Loucy (cell line): ENCODE measurements at regions not wholly inside any gene's neighbourhood (a gene's known extent, or its start where the extent isn't known, plus 50 kb on each side); places are given as distances from the start of the nearest gene placed in this dataset.

ENCODE experiments used
- H2AFZ ChIP-seq: fragments of 200-600 bp; sonication (generic); 2 replicates; pipeline ENCODE4 v1.6.0; 2016; ENCODE audit warnings: antibody characterized with exemption, mild to moderate bottlenecking, low read length, moderate library complexity
- H3F3A ChIP-seq: fragments of 200-600 bp; 2 replicates; pipeline ENCODE4 v1.6.0; 2016; ENCODE audit warnings: antibody characterized with exemption, low read depth, mild to moderate bottlenecking
- H3K27me3 ChIP-seq: fragments of 200-600 bp; sonication (generic); 2 replicates; pipeline ENCODE4 v1.6.1; 2014; ENCODE audit warnings: low read length, mild to moderate bottlenecking; ENCODE audit not compliant: insufficient read depth, poor library complexity, severe bottlenecking
- H3K36me3 ChIP-seq: fragments of 200-600 bp; sonication (generic); 2 replicates; pipeline ENCODE4 v1.6.1; 2016; ENCODE audit warnings: low read length; ENCODE audit not compliant: insufficient read depth
- H3K4me1 ChIP-seq: fragments of 200-600 bp; sonication (generic); 2 replicates; pipeline ENCODE4 v1.5.1; 2014; ENCODE audit warnings: low read length, mild to moderate bottlenecking; ENCODE audit not compliant: insufficient read depth, poor library complexity, severe bottlenecking
- H3K4me2 ChIP-seq: fragments of 200-600 bp; sonication (generic); 2 replicates; pipeline ENCODE4 v1.6.0; 2014; ENCODE audit warnings: antibody characterized with exemption, low read length, low read depth, mild to moderate bottlenecking; ENCODE audit not compliant: poor library complexity, severe bottlenecking
- H3K4me3 ChIP-seq: fragments of 200-600 bp; sonication (generic); 2 replicates; pipeline ENCODE4 v1.5.1; 2014; ENCODE audit warnings: low read length, mild to moderate bottlenecking, mixed read lengths; ENCODE audit not compliant: poor library complexity, severe bottlenecking
- H3K79me2 ChIP-seq: fragments of 200-600 bp; sonication (generic); 2 replicates; pipeline ENCODE4 v1.6.1; 2014; ENCODE audit warnings: low read length; ENCODE audit not compliant: insufficient read depth
- H3K9ac ChIP-seq: fragments of 200-600 bp; sonication (generic); 2 replicates; pipeline ENCODE4 v1.6.0; 2014; ENCODE audit warnings: mild to moderate bottlenecking, low read depth, low read length, moderate library complexity; ENCODE audit not compliant: poor library complexity, severe bottlenecking
- H3K9me2 ChIP-seq: fragments of 200-600 bp; sonication (generic); replicated peaks from 2 replicates; pipeline ENCODE4 v1.6.1; 2016; ENCODE audit warnings: low read depth, low read length, mixed read lengths
- H3K9me3 ChIP-seq: fragments of 200-600 bp; sonication (generic); 2 replicates; pipeline ENCODE4 v1.6.1; 2014; ENCODE audit warnings: mild to moderate bottlenecking, antibody characterized with exemption, low read length, low read depth; ENCODE audit not compliant: insufficient read depth
- H4K20me1 ChIP-seq: fragments of 200-600 bp; sonication (generic); 2 replicates; pipeline ENCODE4 v1.6.0; 2014; ENCODE audit warnings: antibody characterized with exemption, low read length, mild to moderate bottlenecking; ENCODE audit not compliant: insufficient read depth, poor library complexity, severe bottlenecking
- CTCF ChIP-seq: fragments of 200-600 bp; sonication (generic); conservative IDR thresholded peaks from 2 replicates; pipeline ENCODE4 v1.5.1; 2014; ENCODE audit warnings: mild to moderate bottlenecking, antibody characterized with exemption, low read length
- EZH2phosphoT487 ChIP-seq: fragments of 200-600 bp; IDR thresholded peaks from 2 replicates; pipeline ENCODE4 v1.6.1; 2018; ENCODE audit warnings: antibody characterized with exemption, mild to moderate bottlenecking, moderate library complexity, borderline replicate concordance

GRCh38 chr2:117635481-117635880 lies 179.0 kb upstream of the DDX18 start:
- no peaks in the 10 kb centered on the region for H3K9me2 ChIP-seq
- no peaks in the 10 kb centered on the region for H3K27me3 ChIP-seq
- H3K4me3 ChIP-seq = no peak overlapping the region
- TF ChIP-seq EZH2phosphoT487 (no peak), CTCF (no peak)
- H3K9ac ChIP-seq = no peak overlapping the region
- no peaks in the 10 kb centered on the region for H4K20me1 ChIP-seq
- H3K4me1 ChIP-seq = no peaks in the 10 kb centered on the region
- no peak overlapping the region for H3K4me2 ChIP-seq
- H3K9me3 ChIP-seq = no peaks in the 10 kb centered on the region
- H3K36me3 ChIP-seq = no peaks in the 10 kb centered on the region
- H2AFZ ChIP-seq = no peak overlapping the region
- no peaks in the 10 kb centered on the region for H3K79me2 ChIP-seq
- H3F3A ChIP-seq = no peaks in the 10 kb centered on the region

- no peaks in the 10 kb centered on the region for H4K20me1 ChIP-seq
- no peak overlapping the region for H2AFZ ChIP-seq
- no peaks in the 10 kb centered on the region for H3K4me1 ChIP-seq
- H3K9ac ChIP-seq = no peak overlapping the region
- TF ChIP-seq CTCF = no peak
- TF ChIP-seq EZH2phosphoT487 = no peak
- no peaks in the 10 kb centered on the region for H3K9me3 ChIP-seq
- H3F3A ChIP-seq = no peaks in the 10 kb centered on the region
- no peaks in the 10 kb centered on the region for H3K27me3 ChIP-seq
- no peaks in the 10 kb centered on the region for H3K9me2 ChIP-seq
- H3K36me3 ChIP-seq = no peaks in the 10 kb centered on the region
- H3K4me2 ChIP-seq = no peak overlapping the region
- no peaks in the 10 kb centered on the region for H3K79me2 ChIP-seq
- no peak overlapping the region for H3K4me3 ChIP-seq
Observed at GRCh38 chr2:117639401-117639800, 175.1 kb upstream of the DDX18 start.

DNA sequence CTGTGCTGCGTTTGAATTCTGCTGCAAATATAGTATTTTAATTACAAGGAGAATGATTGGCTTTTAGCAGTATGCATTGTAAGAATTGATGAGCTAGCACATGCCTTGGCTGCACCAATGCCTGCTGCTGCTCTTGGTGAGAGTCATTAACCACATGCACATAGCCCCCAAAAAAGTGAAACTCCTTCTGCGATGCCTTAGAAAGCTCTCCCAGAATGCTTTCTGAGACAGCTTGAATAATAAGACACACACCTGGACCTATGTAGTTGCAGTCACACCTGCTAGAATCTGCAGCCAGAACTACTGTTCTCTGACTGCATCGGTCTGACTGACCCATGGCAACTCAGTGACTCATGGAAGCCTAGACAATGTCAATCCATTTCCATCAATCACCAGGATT lies 170.1 kb upstream of the DDX18 start:
- Histone ChIP-seq H3K4me1 (no peaks in the 10 kb centered on the region), H3K4me3 (no peak overlapping the region), H3K9ac (no peak overlapping the region), H4K20me1 (no peaks in the 10 kb centered on the region), H2AFZ (no peak overlapping the region), H3K4me2 (no peak overlapping the region), H3F3A (no peaks in the 10 kb centered on the region), H3K27me3 (no peaks in the 10 kb centered on the region), H3K9me2 (no peaks in the 10 kb centered on the region), H3K36me3 (no peaks in the 10 kb centered on the region), H3K9me3 (no peaks in the 10 kb centered on the region), H3K79me2 (no peaks in the 10 kb centered on the region)
- TF ChIP-seq EZH2phosphoT487 (no peak), CTCF (no peak)
